Smooth muscle cell (in vitro differentiated cells): ENCODE measurements at regions not wholly inside any gene's neighbourhood (a gene's known extent, or its start where the extent isn't known, plus 50 kb on each side); places are given as distances from the start of the nearest gene placed in this dataset.

Experiments
- DNase-seq: peaks from one replicate; lab custom pipeline; 2025; ENCODE audit not compliant: unreplicated experiment; lab: John Stamatoyannopoulos, UW
- H2AFZ ChIP-seq: fragments of 200-600 bp; sonication (generic); 2 replicates; pipeline ENCODE4 v1.6.0; 2016; ENCODE audit warnings: antibody characterized with exemption, low read depth, mild to moderate bottlenecking
- H3F3A ChIP-seq: fragments of 200-600 bp; sonication (generic); 2 replicates; pipeline ENCODE4 v1.6.0; 2017; ENCODE audit warnings: antibody characterized with exemption, low read depth
- H3K27ac ChIP-seq: fragments of 200-600 bp; sonication (generic); 2 replicates; pipeline ENCODE4 v1.5.1; 2016; ENCODE audit warnings: low read depth, mild to moderate bottlenecking
- H3K27me3 ChIP-seq: fragments of 200-600 bp; sonication (generic); 2 replicates; pipeline ENCODE4 v1.6.1; 2016; ENCODE audit warnings: low read depth, mild to moderate bottlenecking
- H3K36me3 ChIP-seq: fragments of 200-600 bp; sonication (generic); 2 replicates; pipeline ENCODE4 v1.5.1; 2016; ENCODE audit warnings: low read depth
- H3K4me1 ChIP-seq: fragments of 200-600 bp; sonication (generic); 2 replicates; pipeline ENCODE4 v1.5.1; 2016; ENCODE audit warnings: low read depth
- H3K4me2 ChIP-seq: fragments of 200-600 bp; sonication (generic); 2 replicates; pipeline ENCODE4 v1.6.0; 2016; ENCODE audit warnings: mild to moderate bottlenecking
- H3K4me3 ChIP-seq: fragments of 200-600 bp; sonication (generic); 2 replicates; pipeline ENCODE4 v1.5.1; 2016; ENCODE audit warnings: mild to moderate bottlenecking
- H3K79me2 ChIP-seq: fragments of 200-600 bp; sonication (generic); 2 replicates; pipeline ENCODE4 v1.6.0; 2016; ENCODE audit warnings: low read depth, mild to moderate bottlenecking
- H3K9ac ChIP-seq: fragments of 200-600 bp; sonication (generic); 2 replicates; pipeline ENCODE4 v1.6.0; 2016; ENCODE audit warnings: low read depth
- H3K9me3 ChIP-seq: fragments of 200-600 bp; sonication (generic); replicated peaks from 2 replicates; pipeline ENCODE4 v1.5.1; 2016; ENCODE audit warnings: low read depth
- H4K20me1 ChIP-seq: fragments of 200-600 bp; sonication (generic); 2 replicates; pipeline ENCODE4 v1.6.0; 2016; ENCODE audit warnings: low read depth
- WGBS: methylation state at CpG from one replicate; pipeline ENCODE4 v1.1.7; 2016; ENCODE audit warnings: low lambda C conversion rate; 5-methylcytosine and 5-hydroxymethylcytosine counted together
- TF ChIP-seq, protein P1 (sequence below): fragments of 200-600 bp; sonication (generic); IDR thresholded peaks from 2 replicates; pipeline ENCODE4 v1.5.1; 2017; ENCODE audit warnings: borderline replicate concordance, mild to moderate bottlenecking, antibody characterized with exemption; ENCODE audit not compliant: insufficient read depth, poor library complexity, severe bottlenecking

DNA sequence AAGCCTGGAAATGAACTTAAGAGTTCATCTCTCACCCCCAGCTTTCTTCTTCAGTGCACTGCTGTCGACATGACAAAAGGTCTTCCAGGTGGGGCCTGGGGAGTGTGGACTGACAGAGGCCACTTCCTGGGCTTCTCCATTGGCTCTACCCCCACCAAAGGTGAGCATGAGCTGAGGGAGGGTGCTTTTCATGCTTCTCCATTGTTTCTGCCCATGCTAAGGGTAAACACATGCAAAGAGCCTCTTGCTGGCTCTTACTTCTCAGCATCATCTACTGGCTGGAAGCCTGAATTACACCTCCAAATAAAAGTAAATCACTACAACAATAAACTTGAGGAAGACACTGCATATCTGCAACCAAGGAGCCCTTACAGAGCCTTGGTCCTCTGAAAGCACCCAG is 227.2 kb downstream of the EPM2A start:
- Histone ChIP-seq H3K9ac (no peak overlapping the region), H3K27ac (no peak overlapping the region), H2AFZ (no peak overlapping the region), H3F3A (no peaks in the 10 kb centered on the region), H3K4me3 (no peak overlapping the region), H3K27me3 (no peaks in the 10 kb centered on the region), H3K4me2 (no peak overlapping the region), H3K4me1 (no peaks in the 10 kb centered on the region), H3K9me3 (peaks cover 8% of the 10 kb centered on the region), H4K20me1 (no peaks in the 10 kb centered on the region), H3K79me2 (no peaks in the 10 kb centered on the region), H3K36me3 (no peaks in the 10 kb centered on the region)
- TF ChIP-seq, protein P1, sequence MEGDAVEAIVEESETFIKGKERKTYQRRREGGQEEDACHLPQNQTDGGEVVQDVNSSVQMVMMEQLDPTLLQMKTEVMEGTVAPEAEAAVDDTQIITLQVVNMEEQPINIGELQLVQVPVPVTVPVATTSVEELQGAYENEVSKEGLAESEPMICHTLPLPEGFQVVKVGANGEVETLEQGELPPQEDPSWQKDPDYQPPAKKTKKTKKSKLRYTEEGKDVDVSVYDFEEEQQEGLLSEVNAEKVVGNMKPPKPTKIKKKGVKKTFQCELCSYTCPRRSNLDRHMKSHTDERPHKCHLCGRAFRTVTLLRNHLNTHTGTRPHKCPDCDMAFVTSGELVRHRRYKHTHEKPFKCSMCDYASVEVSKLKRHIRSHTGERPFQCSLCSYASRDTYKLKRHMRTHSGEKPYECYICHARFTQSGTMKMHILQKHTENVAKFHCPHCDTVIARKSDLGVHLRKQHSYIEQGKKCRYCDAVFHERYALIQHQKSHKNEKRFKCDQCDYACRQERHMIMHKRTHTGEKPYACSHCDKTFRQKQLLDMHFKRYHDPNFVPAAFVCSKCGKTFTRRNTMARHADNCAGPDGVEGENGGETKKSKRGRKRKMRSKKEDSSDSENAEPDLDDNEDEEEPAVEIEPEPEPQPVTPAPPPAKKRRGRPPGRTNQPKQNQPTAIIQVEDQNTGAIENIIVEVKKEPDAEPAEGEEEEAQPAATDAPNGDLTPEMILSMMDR = no peak
- 64% methylated on average over 1 of the region's 1 CpG for WGBS
- no peak for DNase-seq

DNA sequence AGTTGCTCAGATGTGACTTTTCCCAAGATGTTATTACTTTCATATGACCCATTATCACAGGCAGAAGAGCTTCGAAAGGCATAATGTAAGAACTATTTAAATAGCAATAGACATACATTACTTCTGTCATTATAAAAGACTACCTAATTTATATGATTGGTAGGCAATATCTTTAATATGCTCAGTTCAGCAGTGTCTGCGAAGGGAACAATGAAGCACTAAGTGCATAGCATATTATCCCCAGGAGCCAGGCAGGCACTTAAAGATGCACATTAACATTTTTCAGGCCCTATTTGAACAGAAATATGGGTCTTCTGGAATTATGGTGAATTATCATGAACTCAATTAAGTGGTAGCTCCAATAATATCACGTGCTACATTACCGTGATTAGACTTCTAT is 217.8 kb downstream of the EPM2A start:
- no peak for DNase-seq
- no peaks in the 10 kb centered on the region for H3F3A ChIP-seq
- H3K4me2 ChIP-seq = no peak overlapping the region
- H3K27ac ChIP-seq = no peak overlapping the region
- no peak overlapping the region for H2AFZ ChIP-seq
- WGBS = 93% methylated on average over 4 of the region's 4 CpGs
- no peak overlapping the region for H3K4me3 ChIP-seq
- no peaks in the 10 kb centered on the region for H4K20me1 ChIP-seq
- no peak overlapping the region for H3K9ac ChIP-seq
- H3K4me1 ChIP-seq = no peaks in the 10 kb centered on the region
- H3K9me3 ChIP-seq = no peaks in the 10 kb centered on the region
- no peaks in the 10 kb centered on the region for H3K36me3 ChIP-seq
- H3K27me3 ChIP-seq = no peaks in the 10 kb centered on the region
- H3K79me2 ChIP-seq = no peaks in the 10 kb centered on the region
- TF ChIP-seq, protein P1 = no peak

DNA sequence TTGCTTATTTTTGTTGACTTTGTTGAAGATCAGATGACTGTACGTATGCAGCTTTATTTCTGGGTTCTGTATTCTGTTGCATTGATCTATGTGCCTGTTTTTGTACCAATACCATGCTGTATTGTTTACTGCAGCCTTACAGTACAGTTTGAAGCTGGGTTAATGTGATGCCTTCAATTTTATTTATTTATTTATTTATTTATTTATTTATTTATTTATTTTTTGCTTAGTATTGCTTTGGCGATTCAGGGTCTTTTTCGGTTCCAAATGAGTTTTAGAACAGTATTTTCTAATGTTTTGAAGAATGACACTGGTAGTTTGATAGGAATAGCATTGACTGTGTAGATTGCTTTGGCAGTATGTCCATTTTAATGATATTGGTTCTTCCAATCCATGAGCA is 210.3 kb downstream of the EPM2A start:
- no peak for DNase-seq
- H3K27me3 ChIP-seq = no peaks in the 10 kb centered on the region
- H4K20me1 ChIP-seq = no peaks in the 10 kb centered on the region
- no peak overlapping the region for H3K4me3 ChIP-seq
- H3K4me2 ChIP-seq = no peak overlapping the region
- no peaks in the 10 kb centered on the region for H3F3A ChIP-seq
- no peak overlapping the region for H2AFZ ChIP-seq
- TF ChIP-seq, protein P1 = no peak
- H3K4me1 ChIP-seq = no peaks in the 10 kb centered on the region
- no peaks in the 10 kb centered on the region for H3K36me3 ChIP-seq
- 91% methylated on average over 3 of the region's 3 CpGs for WGBS
- no peaks in the 10 kb centered on the region for H3K79me2 ChIP-seq
- no peak overlapping the region for H3K27ac ChIP-seq
- no peak overlapping the region for H3K9ac ChIP-seq
- no peaks in the 10 kb centered on the region for H3K9me3 ChIP-seq

GRCh38 chr6:145529582-145529981 is 205.7 kb downstream of the EPM2A start:
- H3K27me3 ChIP-seq = peaks cover 14% of the 10 kb centered on the region
- no peak overlapping the region for H2AFZ ChIP-seq
- DNase-seq = no peak
- H3K36me3 ChIP-seq = no peaks in the 10 kb centered on the region
- no peaks in the 10 kb centered on the region for H3K79me2 ChIP-seq
- H3K4me3 ChIP-seq = no peak overlapping the region
- H3K4me1 ChIP-seq = peaks cover 10% of the 10 kb centered on the region
- H3F3A ChIP-seq = no peaks in the 10 kb centered on the region
- no peaks in the 10 kb centered on the region for H3K9me3 ChIP-seq
- H3K9ac ChIP-seq = no peak overlapping the region
- WGBS = 63% methylated on average over 2 of the region's 2 CpGs
- TF ChIP-seq, protein P1 = no peak
- no peaks in the 10 kb centered on the region for H4K20me1 ChIP-seq
- no peak overlapping the region for H3K4me2 ChIP-seq
- H3K27ac ChIP-seq = no peak overlapping the region
